ENCODE measurements at regions not wholly inside any gene's neighbourhood (a gene's known extent, or its start where the extent isn't known, plus 50 kb on each side); places are given as distances from the start of the nearest gene placed in this dataset.

- Histone ChIP-seq H3F3A (ENCODE audit: insufficient read depth, low read length, poor library complexity, severe bottlenecking) (no peaks in the 10 kb centered on the region), H3K9ac (ENCODE audit: low read length) (no peak overlapping the region), H3K36me3 (ENCODE audit: insufficient read depth, low read length) (no peaks in the 10 kb centered on the region), H3K27me3 (ENCODE audit: insufficient read depth, low read depth, low read length) (no peaks in the 10 kb centered on the region), H3K9me2 (ENCODE audit: insufficient read depth, low read length) (no peaks in the 10 kb centered on the region), H3K27ac (ENCODE audit: low read length) (no peak overlapping the region), H4K20me1 (ENCODE audit: insufficient read depth) (no peaks in the 10 kb centered on the region), H3K79me2 (replicated peaks; ENCODE audit: insufficient read depth, low read length) (no peaks in the 10 kb centered on the region), H3K9me3 (ENCODE audit: low read length) (no peaks in the 10 kb centered on the region), H2AFZ (ENCODE audit: low read depth, low read length) (no peak overlapping the region), H3K4me3 (ENCODE audit: low read length) (no peak overlapping the region), H3K4me2 (ENCODE audit: low read length) (no peak overlapping the region)
- TF ChIP-seq EZH2 (IDR thresholded peaks at IDR 0.05; ENCODE audit: borderline replicate concordance, insufficient read depth, low read length, poor library complexity, severe bottlenecking) = no peak
- TF ChIP-seq REST (IDR thresholded peaks at IDR 0.05; ENCODE audit: borderline replicate concordance) = no peak
- no peak for TF ChIP-seq EP300 (conservative IDR thresholded peaks at IDR 0.05; ENCODE audit: poor library complexity, severe bottlenecking)
- no peak for TF ChIP-seq POLR2AphosphoS5 (IDR thresholded peaks at IDR 0.05)
- no peak for TF ChIP-seq TAF1 (IDR thresholded peaks at IDR 0.05; ENCODE audit: low read depth)
- TF ChIP-seq RAD21 (conservative IDR thresholded peaks at IDR 0.05) = no peak
- no peak for TF ChIP-seq SMC3 (conservative IDR thresholded peaks at IDR 0.05; ENCODE audit: poor library complexity)
- TF ChIP-seq CTCF (IDR thresholded peaks at IDR 0.05; ENCODE audit: poor library complexity, severe bottlenecking) = no peak
- no peak for TF ChIP-seq MXI1 (conservative IDR thresholded peaks at IDR 0.05; ENCODE audit: poor library complexity, severe bottlenecking)
Measured at GRCh38 chr14:85063747-85064146, 466.2 kb upstream of the FLRT2 start.

GRCh38 chr14:85071447-85071846 lies 458.5 kb upstream of the FLRT2 start:
- Histone ChIP-seq H3K79me2 (replicated peaks; ENCODE audit: insufficient read depth, low read length) (no peaks in the 10 kb centered on the region), H3K27ac (ENCODE audit: low read length) (no peak overlapping the region), H3K9ac (ENCODE audit: low read length) (no peak overlapping the region), H3K4me2 (ENCODE audit: low read length) (no peak overlapping the region), H4K20me1 (ENCODE audit: insufficient read depth) (no peaks in the 10 kb centered on the region), H3K27me3 (ENCODE audit: insufficient read depth, low read depth, low read length) (no peaks in the 10 kb centered on the region), H3K4me3 (ENCODE audit: low read length) (no peak overlapping the region), H2AFZ (ENCODE audit: low read depth, low read length) (no peak overlapping the region), H3K9me3 (ENCODE audit: low read length) (no peaks in the 10 kb centered on the region), H3F3A (ENCODE audit: insufficient read depth, low read length, poor library complexity, severe bottlenecking) (no peaks in the 10 kb centered on the region), H3K36me3 (ENCODE audit: insufficient read depth, low read length) (no peaks in the 10 kb centered on the region), H3K9me2 (ENCODE audit: insufficient read depth, low read length) (no peaks in the 10 kb centered on the region)
- TF ChIP-seq EP300 (conservative IDR thresholded peaks at IDR 0.05; ENCODE audit: poor library complexity, severe bottlenecking) (no peak), EZH2 (IDR thresholded peaks at IDR 0.05; ENCODE audit: borderline replicate concordance, insufficient read depth, low read length, poor library complexity, severe bottlenecking) (no peak), CTCF (IDR thresholded peaks at IDR 0.05; ENCODE audit: poor library complexity, severe bottlenecking) (no peak), RAD21 (conservative IDR thresholded peaks at IDR 0.05) (no peak), MXI1 (conservative IDR thresholded peaks at IDR 0.05; ENCODE audit: poor library complexity, severe bottlenecking) (no peak), POLR2AphosphoS5 (IDR thresholded peaks at IDR 0.05) (no peak), TAF1 (IDR thresholded peaks at IDR 0.05; ENCODE audit: low read depth) (no peak), SMC3 (conservative IDR thresholded peaks at IDR 0.05; ENCODE audit: poor library complexity) (no peak), REST (IDR thresholded peaks at IDR 0.05; ENCODE audit: borderline replicate concordance) (no peak)
